Kidney (tissue), 13 donors: ENCODE measurements at regions not wholly inside any gene's neighbourhood (a gene's known extent, or its start where the extent isn't known, plus 50 kb on each side); places are given as distances from the start of the nearest gene placed in this dataset.
A peak's percentile ranks its signal among the peaks of the same experiment; 100 is the strongest.

ENCODE experiments used
- DNase-seq, 5 donors: peaks; one replicate each; pipeline ENCODE4 v3.0.0-alpha.2; 2013 to 2020
- FAIRE-seq: peaks from 2 replicates; lab custom pipeline; 2012; peaks lifted over from hg19 to GRCh38; lab: Jason Lieb, UNC
- H3K27ac ChIP-seq, 2 donors: one replicate each; pipeline ENCODE4 v1.7.0; 2013; ENCODE audit warnings: low read depth in 2 of 2, low read length in 2 of 2, inconsistent platforms in 1 of 2
- H3K27me3 ChIP-seq: one replicate; pipeline ENCODE4 v1.7.1; 2013; ENCODE audit warnings: low read length, inconsistent platforms; ENCODE audit not compliant: control insufficient read depth, insufficient read depth
- H3K36me3 ChIP-seq, 3 donors: one replicate each; pipeline versions ENCODE4 v1.7.0 to v1.7.1; 2013; ENCODE audit warnings: low read length in 3 of 3, control low read depth in 1 of 3, inconsistent platforms in 1 of 3; ENCODE audit not compliant: insufficient read depth in 3 of 3, control insufficient read depth in 2 of 3
- H3K4me1 ChIP-seq, 3 donors: one replicate each; pipeline versions ENCODE4 v1.7.0 to v1.7.1; 2013; ENCODE audit warnings: low read length in 3 of 3, inconsistent platforms in 1 of 3, low read depth in 1 of 3; ENCODE audit not compliant: control insufficient read depth in 2 of 3, insufficient read depth in 2 of 3
- H3K4me3 ChIP-seq, 3 donors: one replicate each; pipeline versions ENCODE4 v1.7.0 to v1.8.1; 2013; ENCODE audit warnings: low read length in 3 of 3, control low read depth in 1 of 3, inconsistent platforms in 1 of 3
- H3K9ac ChIP-seq, 3 donors: one replicate each; pipeline versions ENCODE4 v1.7.0 to v1.7.1; 2013; ENCODE audit warnings: low read length in 3 of 3, control low read depth in 1 of 3, inconsistent platforms in 1 of 3
- H3K9me3 ChIP-seq, 3 donors: one replicate each; pipeline versions ENCODE4 v1.7.0 to v1.7.1; 2013; ENCODE audit warnings: low read length in 3 of 3, control low read depth in 1 of 3, inconsistent platforms in 1 of 3; ENCODE audit not compliant: control insufficient read depth in 2 of 3, insufficient read depth in 1 of 3
- intact Hi-C: fragments of 100-400 bp; cut with DNase I; formaldehyde crosslinking; loops from one replicate; pipeline ENCODE4 v1.11.1; 2022
- TF ChIP-seq, protein P1 (sequence below): IDR thresholded peaks from 3 replicates; pipeline ENCODE4 v1.5.1; 2012; ENCODE audit warnings: mild to moderate bottlenecking, moderate library complexity, borderline replicate concordance; ENCODE audit not compliant: insufficient read depth; ENCODE audit errors: extremely low read depth
- donor health status: control.
- donor health status: control.
- donor health status: control.
- donor health status: control.
- donor health status: control.
- donor health status: DM: yes; HTN: yes; CAD: no.
- donor health status: Normal renal cell carcinoma (clear cell type).

DNA sequence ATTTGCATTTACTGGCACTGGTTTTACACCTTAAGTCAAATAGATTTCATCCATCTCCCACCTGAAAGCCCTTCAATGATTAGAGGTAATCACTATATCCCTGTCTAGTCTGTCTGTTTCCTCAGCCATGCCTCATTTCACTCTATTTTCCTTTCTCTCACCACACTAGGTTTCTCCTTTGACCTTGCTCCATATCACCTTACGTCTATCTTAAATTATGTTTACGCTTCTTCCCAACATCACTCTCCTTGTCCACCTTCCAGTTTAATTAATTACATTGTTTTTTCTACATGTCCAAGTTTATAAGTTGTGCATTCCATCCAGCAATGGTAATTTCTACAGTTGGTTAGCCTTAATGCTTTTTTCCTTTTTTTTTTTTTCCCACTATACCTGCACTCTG, 396.7 kb upstream of the PDZRN3 start:
- Histone ChIP-seq H3K27ac (no peak overlapping the region), H3K36me3 (no peaks in the 10 kb centered on the region), H3K9me3 (no peaks in the 10 kb centered on the region), H3K27me3 (no peaks in the 10 kb centered on the region), H3K4me1 (no peaks in the 10 kb centered on the region), H3K9ac (no peak overlapping the region), H3K4me3 (no peak overlapping the region)
- FAIRE-seq (no peak), DNase-seq (peak in 3 of 5 donors; percentile 12 to 91 (median 83))
- intact Hi-C loops, result no loop called here
- TF ChIP-seq, protein P1, sequence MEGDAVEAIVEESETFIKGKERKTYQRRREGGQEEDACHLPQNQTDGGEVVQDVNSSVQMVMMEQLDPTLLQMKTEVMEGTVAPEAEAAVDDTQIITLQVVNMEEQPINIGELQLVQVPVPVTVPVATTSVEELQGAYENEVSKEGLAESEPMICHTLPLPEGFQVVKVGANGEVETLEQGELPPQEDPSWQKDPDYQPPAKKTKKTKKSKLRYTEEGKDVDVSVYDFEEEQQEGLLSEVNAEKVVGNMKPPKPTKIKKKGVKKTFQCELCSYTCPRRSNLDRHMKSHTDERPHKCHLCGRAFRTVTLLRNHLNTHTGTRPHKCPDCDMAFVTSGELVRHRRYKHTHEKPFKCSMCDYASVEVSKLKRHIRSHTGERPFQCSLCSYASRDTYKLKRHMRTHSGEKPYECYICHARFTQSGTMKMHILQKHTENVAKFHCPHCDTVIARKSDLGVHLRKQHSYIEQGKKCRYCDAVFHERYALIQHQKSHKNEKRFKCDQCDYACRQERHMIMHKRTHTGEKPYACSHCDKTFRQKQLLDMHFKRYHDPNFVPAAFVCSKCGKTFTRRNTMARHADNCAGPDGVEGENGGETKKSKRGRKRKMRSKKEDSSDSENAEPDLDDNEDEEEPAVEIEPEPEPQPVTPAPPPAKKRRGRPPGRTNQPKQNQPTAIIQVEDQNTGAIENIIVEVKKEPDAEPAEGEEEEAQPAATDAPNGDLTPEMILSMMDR, result no peak

DNA sequence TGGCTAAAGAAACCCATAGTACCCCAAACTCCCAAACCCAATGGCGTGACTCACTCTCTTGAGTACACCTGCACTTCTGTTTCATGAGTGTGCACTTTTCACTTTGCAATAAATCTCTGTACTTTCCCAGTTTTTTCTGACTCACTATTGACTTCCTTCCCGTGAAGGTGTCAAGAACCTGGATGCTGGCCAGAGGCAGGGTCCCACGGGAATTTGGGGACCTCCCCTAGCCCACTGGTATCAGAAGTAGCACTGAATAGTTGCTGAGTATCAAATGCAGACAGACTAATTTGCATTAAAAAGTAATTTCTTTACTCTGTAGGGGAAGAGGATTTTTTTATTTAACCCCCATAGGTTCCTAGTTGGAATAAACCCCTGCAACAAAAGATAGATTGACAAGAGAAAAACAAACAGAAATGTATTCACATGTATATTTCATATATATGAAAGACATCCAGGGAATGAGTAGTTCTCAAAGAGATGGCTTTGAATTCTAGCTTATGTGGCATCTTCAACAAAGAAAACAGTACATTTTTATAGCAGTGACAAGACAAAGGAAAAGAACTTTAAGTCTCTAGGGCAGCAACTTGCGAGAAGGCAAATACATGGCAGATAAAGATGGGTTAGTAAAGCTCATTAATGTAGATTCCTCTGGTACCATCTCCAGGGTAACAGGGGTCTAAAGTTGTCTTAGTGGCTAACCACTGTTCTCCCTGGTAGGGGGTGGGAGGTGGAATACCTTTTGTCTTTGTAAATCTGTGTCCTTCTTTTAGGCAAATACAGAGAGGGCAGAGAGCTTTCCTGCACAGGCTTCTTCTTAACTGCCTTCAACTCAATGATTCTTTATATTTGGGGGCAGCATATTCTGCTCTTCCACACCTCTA, 385.5 kb upstream of the PDZRN3 start:
- intact Hi-C loops, result no loop called here
- H3K9me3 ChIP-seq, result no peaks in the 10 kb centered on the region
- TF ChIP-seq, protein P1, result no peak
- no peaks in the 10 kb centered on the region for H3K27me3 ChIP-seq
- H3K4me3 ChIP-seq, result no peak overlapping the region
- no peaks in the 10 kb centered on the region for H3K36me3 ChIP-seq
- FAIRE-seq, result no peak
- no peak overlapping the region for H3K9ac ChIP-seq
- H3K4me1 ChIP-seq, result no peaks in the 10 kb centered on the region
- no peak for DNase-seq
- no peak overlapping the region for H3K27ac ChIP-seq

- no peak overlapping the region for H3K27ac ChIP-seq
- H3K4me3 ChIP-seq, result no peak overlapping the region
- TF ChIP-seq, protein P1, result no peak
- no peaks in the 10 kb centered on the region for H3K27me3 ChIP-seq
- H3K4me1 ChIP-seq, result no peaks in the 10 kb centered on the region
- no peaks in the 10 kb centered on the region for H3K9me3 ChIP-seq
- peak in 1 of 5 donors; percentile 8 for DNase-seq
- intact Hi-C loops, result no loop called here
- no peaks in the 10 kb centered on the region for H3K36me3 ChIP-seq
- FAIRE-seq, result no peak
- no peak overlapping the region for H3K9ac ChIP-seq
Measured at GRCh38 chr3:74004386-74004785, 379.6 kb upstream of the PDZRN3 start.

DNA sequence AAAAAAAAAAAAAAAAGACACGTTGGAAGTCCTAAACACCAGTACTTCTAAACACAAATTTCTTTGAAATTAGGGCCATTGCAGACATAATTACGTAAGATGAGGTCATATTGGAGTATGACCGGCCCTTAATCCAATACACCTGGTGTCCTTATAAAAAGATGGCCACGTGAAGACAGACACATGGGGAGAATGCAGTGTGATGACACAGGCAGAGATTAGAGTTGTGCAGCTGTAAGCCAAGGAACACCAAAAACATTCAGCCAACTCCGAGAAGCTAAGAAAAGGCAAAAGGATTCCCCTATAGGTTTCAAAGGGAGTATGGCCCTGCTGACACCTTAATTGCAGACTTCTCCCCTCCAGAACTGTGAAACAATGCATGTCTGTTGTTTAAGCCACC, 379.0 kb upstream of the PDZRN3 start:
- FAIRE-seq (no peak), DNase-seq (no peak)
- Histone ChIP-seq H3K27ac (no peak overlapping the region), H3K4me1 (no peaks in the 10 kb centered on the region), H3K9ac (no peak overlapping the region), H3K4me3 (no peak overlapping the region), H3K36me3 (no peaks in the 10 kb centered on the region), H3K9me3 (no peaks in the 10 kb centered on the region), H3K27me3 (no peaks in the 10 kb centered on the region)
- intact Hi-C loops, result no loop called here
- TF ChIP-seq, protein P1, result no peak
